Left cardiac atrium (tissue), 4 donors: ENCODE measurements at regions not wholly inside any gene's neighbourhood (a gene's known extent, or its start where the extent isn't known, plus 50 kb on each side); places are given as distances from the start of the nearest gene placed in this dataset.
"Not testable (repeated sequence)": the region's sequence is repeated elsewhere in the genome, so short reads cannot be mapped to it uniquely, and the experiment has no call there.

ENCODE experiments used
- ATAC-seq, 2 donors: fragments of 200-7000 bp; cut with Tn5 transposase; one replicate each; pipeline ENCODE4 v1.9.1; 2020; ENCODE audit warnings: mild to moderate bottlenecking in 2 of 2, moderate library complexity in 2 of 2
- DNase-seq: peaks from one replicate; pipeline ENCODE4 v3.0.0-alpha.2; 2020
- intact Hi-C, 2 donors: fragments of 100-400 bp; cut with DNase I; formaldehyde crosslinking; loops; one replicate each; pipeline versions ENCODE4 v1.14.1 to v1.15.1; 2022 to 2023
- donor health status: DM: no; HTN: yes; CAD: no.
- donor health status: DM: no; HTN: yes; CAD: no; lungs with severe emphysema.
- donor health status: DM: yes; HTN: yes; CAD: no.
- donor health status: Dilated cardiomyopathy.

GRCh38 chr9:87781331-87781730 is 55.4 kb downstream of the CTSL start:
- DNase-seq, result no peak
- ATAC-seq, result no peak

GRCh38 chr9:87783180-87783579 is 57.3 kb downstream of the CTSL start:
- ATAC-seq (no peak), DNase-seq (no peak)
- intact Hi-C loops, result no loop called here

More at GRCh38 chr9:87781331-87781730, 55.4 kb downstream of the CTSL start:
- intact Hi-C loops, result no loop called here

GRCh38 chr9:87785315-87785970 is 59.5 kb downstream of the CTSL start:
- ATAC-seq, DNase-seq, intact Hi-C loops: not testable (repeated sequence)

- intact Hi-C loops, result no loop called here
- ATAC-seq (no peak), DNase-seq (no peak)
These were observed 60.5 kb downstream of the CTSL start for GRCh38 chr9:87786423-87786822.

GRCh38 chr9:87786876-87787275 is 61.0 kb downstream of the CTSL start:
- no peak for ATAC-seq
- intact Hi-C loops, result no loop called here
- no peak for DNase-seq

GRCh38 chr9:87787735-87788134 is 61.8 kb downstream of the CTSL start:
- ATAC-seq (no peak), DNase-seq (no peak)
- intact Hi-C loops, result no loop called here

GRCh38 chr9:87792831-87793288 is 66.9 kb downstream of the CTSL start:
- ATAC-seq (peak; percentile 82 to 97), DNase-seq (peak; percentile 74)
- intact Hi-C loops, result no loop called here

GRCh38 chr9:87793292-87793691 is 67.4 kb downstream of the CTSL start:
- intact Hi-C loops, result no loop called here

GRCh38 chr9:87795178-87795577 is 69.3 kb downstream of the CTSL start:
- intact Hi-C loops, result no loop called here
- ATAC-seq, result no peak
- DNase-seq, result no peak

More at GRCh38 chr9:87793292-87793691, 67.4 kb downstream of the CTSL start:
- no peak for DNase-seq
- ATAC-seq, result peak; percentile 50 to 81

GRCh38 chr9:87796196-87796595 is 70.3 kb downstream of the CTSL start:
- no peak for ATAC-seq
- DNase-seq, result no peak
- intact Hi-C loops, result no loop called here

- intact Hi-C loops, result no loop called here
- ATAC-seq, result no peak
- DNase-seq, result no peak
These were observed 72.4 kb downstream of the CTSL start for GRCh38 chr9:87798261-87798833.

- intact Hi-C loops, result no loop called here
- ATAC-seq, result no peak
These were observed 73.6 kb downstream of the CTSL start for GRCh38 chr9:87799503-87799902.

GRCh38 chr9:87800456-87800855 is 74.5 kb downstream of the CTSL start:
- intact Hi-C loops, result no loop called here
- DNase-seq (no peak), ATAC-seq (no peak)

More at GRCh38 chr9:87799503-87799902, 73.6 kb downstream of the CTSL start:
- DNase-seq, result no peak

- intact Hi-C loops, result no loop called here
- ATAC-seq, result no peak
- no peak for DNase-seq
These were observed 75.1 kb downstream of the CTSL start for GRCh38 chr9:87801013-87801412.

- DNase-seq (no peak), ATAC-seq (no peak)
These were observed 77.2 kb downstream of the CTSL start for GRCh38 chr9:87803166-87803565.

GRCh38 chr9:87803623-87804345 is 77.9 kb downstream of the CTSL start:
- DNase-seq, result no peak
- intact Hi-C loops, result no loop called here
- no peak for ATAC-seq

More at GRCh38 chr9:87803166-87803565, 77.2 kb downstream of the CTSL start:
- intact Hi-C loops, result no loop called here

GRCh38 chr9:87805259-87805658 is 77.4 kb upstream of the SPATA31E1 start:
- DNase-seq (no peak), ATAC-seq (no peak)
- intact Hi-C loops, result no loop called here

- intact Hi-C loops, result loop anchor here (5.0 kb wide), 1 partner anchor 128 kb away; no protein-coding TSS in a partner anchor
- DNase-seq (no peak), ATAC-seq (peak in 1 of 2 donors; percentile 58)
These were observed 72.7 kb upstream of the SPATA31E1 start for GRCh38 chr9:87810008-87810407.

- DNase-seq (no peak), ATAC-seq (peak in 1 of 2 donors; percentile 77)
- intact Hi-C loops, result loop anchor here (5.0 kb wide), 1 partner anchor 128 kb away; no protein-coding TSS in a partner anchor
These were observed 71.9 kb upstream of the SPATA31E1 start for GRCh38 chr9:87810679-87811178.
